ENCODE measurements at regions not wholly inside any gene's neighbourhood (a gene's known extent, or its start where the extent isn't known, plus 50 kb on each side); places are given as distances from the start of the nearest gene placed in this dataset.

DNA sequence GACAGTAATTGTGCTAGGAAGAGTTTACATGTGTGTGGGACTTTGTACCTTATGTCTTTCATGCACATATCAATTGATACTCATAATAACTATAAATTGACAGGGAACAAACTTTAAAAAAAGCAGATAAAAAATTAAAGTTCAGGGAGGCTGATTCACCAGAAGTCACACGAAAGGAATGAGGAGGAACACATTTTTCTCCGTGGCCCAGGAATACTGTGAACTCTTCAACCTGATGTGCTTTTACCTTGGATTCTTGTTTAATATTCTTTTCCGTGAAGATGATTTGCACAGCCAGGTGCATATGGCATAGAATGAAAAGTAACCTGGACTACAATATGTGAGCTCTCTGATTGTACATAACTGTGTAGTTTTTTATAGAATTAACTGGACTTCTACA is 326.3 kb downstream of the CDH7 start:
- H3K27ac ChIP-seq, result no peak overlapping the region
- TF ChIP-seq, protein P1, sequence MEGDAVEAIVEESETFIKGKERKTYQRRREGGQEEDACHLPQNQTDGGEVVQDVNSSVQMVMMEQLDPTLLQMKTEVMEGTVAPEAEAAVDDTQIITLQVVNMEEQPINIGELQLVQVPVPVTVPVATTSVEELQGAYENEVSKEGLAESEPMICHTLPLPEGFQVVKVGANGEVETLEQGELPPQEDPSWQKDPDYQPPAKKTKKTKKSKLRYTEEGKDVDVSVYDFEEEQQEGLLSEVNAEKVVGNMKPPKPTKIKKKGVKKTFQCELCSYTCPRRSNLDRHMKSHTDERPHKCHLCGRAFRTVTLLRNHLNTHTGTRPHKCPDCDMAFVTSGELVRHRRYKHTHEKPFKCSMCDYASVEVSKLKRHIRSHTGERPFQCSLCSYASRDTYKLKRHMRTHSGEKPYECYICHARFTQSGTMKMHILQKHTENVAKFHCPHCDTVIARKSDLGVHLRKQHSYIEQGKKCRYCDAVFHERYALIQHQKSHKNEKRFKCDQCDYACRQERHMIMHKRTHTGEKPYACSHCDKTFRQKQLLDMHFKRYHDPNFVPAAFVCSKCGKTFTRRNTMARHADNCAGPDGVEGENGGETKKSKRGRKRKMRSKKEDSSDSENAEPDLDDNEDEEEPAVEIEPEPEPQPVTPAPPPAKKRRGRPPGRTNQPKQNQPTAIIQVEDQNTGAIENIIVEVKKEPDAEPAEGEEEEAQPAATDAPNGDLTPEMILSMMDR (conservative IDR thresholded peaks at IDR 0.05), result no peak

DNA sequence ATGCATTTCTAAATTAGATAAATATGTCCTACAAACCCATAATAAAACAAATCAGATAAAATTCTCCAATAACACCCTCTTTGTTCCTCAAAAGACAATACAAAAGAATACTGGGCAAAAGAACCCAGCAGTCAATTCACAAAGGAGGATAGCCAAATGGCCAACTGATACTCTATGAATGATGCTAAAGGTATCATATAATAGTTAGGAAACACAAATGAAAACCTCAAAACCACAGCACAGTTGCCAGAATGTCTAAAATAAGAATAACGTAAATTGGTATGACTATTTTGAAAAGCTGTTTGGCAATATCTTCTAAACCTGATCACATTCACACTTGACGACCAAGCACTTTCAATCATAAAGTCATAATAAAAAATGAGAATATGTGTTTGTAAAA is 315.4 kb downstream of the CDH7 start:
- TF ChIP-seq, protein P1 (conservative IDR thresholded peaks at IDR 0.05), result no peak
- no peak overlapping the region for H3K27ac ChIP-seq

DNA sequence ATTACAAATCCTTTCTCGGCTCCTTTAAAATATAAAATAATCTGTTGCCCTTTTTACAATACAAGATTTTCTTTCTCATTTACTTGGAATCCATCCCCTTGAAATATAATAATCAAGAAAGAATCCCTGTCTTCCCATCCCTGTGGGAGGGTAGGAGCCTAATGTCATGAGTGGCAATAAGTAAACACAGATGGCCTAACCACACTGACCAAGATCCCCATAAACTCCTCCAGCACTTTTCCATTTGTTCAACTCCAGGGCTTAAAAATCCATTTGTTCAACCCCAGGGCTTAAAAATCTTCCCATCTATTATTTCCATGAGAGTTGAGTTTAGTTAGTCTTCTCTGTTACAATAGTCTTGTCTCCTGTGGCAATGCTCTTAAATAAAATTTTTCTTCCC is 297.6 kb downstream of the CDH7 start:
- TF ChIP-seq, protein P1 (conservative IDR thresholded peaks at IDR 0.05), result no peak
- no peak overlapping the region for H3K27ac ChIP-seq

DNA sequence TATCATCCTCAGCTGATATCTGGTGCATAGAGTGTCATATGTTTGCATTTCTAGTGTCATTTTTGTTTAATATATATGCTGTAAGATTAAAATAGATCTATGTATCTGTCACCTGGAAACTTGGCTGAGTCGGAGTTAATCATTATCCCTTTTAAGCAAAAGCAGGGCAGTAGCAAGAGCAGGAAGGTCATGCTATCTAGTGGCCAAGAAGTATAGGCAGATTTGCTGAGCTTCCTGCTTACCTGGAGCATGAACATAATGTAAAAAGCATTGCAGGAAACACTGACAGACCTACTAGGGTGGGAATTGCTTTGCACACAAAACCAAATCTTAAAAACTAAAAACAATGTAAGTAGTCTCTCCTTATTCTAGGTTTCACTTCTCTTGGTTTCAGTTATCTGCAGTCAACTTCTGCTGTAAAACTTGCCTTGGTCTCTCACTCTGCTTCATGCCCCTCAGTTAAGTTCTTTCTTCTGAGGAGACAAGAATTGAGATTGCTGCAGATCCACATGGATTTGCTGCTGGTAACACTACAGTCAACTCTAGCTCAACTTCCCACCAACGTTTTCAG is 295.3 kb downstream of the CDH7 start:
- TF ChIP-seq, protein P1 (conservative IDR thresholded peaks at IDR 0.05), result peak; percentile 65
- peak overlapping the region; percentile 13; the same call in 1 of the 2 replicates for H3K27ac ChIP-seq

DNA sequence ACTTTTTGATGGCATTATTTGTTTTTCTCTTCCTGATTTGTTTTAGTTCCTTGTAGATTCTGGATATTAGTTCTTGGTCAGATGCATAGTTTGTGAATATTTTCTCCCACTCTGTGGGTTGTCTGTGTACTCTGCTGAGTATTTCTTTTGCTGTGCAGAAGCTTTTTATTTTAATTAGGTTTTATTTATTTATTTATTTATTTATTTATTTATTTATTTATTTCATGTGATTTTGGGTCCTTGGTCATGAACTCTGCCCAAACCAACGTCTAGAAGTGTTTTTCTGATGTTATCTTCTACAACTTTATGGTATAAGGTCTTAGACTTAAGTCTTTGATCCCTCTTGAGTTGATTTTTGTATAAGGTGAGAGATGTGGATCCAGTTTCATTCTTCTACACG is 292.2 kb downstream of the CDH7 start:
- no peak overlapping the region for H3K27ac ChIP-seq
- TF ChIP-seq, protein P1 (conservative IDR thresholded peaks at IDR 0.05), result no peak

DNA sequence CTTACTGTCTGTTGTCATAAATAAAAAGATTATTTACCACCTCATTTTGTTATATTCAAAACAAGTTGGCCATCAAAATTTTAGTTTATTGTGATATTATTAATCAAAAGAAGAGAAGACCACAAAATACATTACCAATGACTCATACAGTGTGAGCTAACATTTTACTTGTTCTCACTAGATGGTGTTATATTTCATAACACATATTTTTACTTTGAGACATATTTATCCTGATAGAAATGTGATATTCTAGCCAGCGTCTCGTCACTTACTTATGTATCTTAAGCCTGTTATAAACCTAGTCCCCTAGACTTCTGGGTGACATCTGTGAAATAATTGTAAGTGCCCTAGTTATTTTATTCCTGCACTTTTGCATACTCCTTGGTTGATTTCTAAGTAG is 263.2 kb downstream of the CDH7 start:
- TF ChIP-seq, protein P1 (conservative IDR thresholded peaks at IDR 0.05), result no peak

DNA sequence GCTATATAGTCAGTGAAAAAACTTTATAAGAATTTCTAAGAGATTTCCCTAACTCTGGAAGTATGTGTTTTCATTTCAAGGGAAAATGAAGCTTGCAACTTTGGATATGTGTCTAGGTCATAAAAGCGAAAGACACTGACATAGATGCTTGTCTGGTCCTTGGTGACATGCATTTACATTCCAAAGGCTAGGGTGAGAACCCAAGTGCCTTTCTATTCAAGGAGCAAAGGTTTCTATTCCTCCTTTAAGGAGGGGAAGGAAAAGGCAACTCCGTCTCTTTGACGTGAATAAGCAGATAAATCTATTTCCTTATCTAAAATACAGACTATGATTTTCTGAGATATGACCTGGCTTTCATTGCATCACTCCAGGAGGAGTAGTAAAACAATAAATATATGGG is 261.1 kb downstream of the CDH7 start:
- no peak overlapping the region for H3K27ac ChIP-seq
- TF ChIP-seq, protein P1 (conservative IDR thresholded peaks at IDR 0.05), result no peak

More for the DNA sequence above, 263.2 kb downstream of the CDH7 start:
- H3K27ac ChIP-seq, result no peak overlapping the region
